ENCODE measurements at regions not wholly inside any gene's neighbourhood (a gene's known extent, or its start where the extent isn't known, plus 50 kb on each side); places are given as distances from the start of the nearest gene placed in this dataset.
"Not testable (repeated sequence)": the region's sequence is repeated elsewhere in the genome, so short reads cannot be mapped to it uniquely, and the experiment has no call there.

GRCh38 chr7:14973712-14974428, 71.3 kb upstream of the DGKB start:
- DNase-seq (ENCODE audit: insufficient read length, low spot score) = no peak
- FAIRE-seq = no peak
- no peak for TF ChIP-seq POLR2A (IDR thresholded peaks at IDR 0.05; ENCODE audit: low read depth, low read length)

DNA sequence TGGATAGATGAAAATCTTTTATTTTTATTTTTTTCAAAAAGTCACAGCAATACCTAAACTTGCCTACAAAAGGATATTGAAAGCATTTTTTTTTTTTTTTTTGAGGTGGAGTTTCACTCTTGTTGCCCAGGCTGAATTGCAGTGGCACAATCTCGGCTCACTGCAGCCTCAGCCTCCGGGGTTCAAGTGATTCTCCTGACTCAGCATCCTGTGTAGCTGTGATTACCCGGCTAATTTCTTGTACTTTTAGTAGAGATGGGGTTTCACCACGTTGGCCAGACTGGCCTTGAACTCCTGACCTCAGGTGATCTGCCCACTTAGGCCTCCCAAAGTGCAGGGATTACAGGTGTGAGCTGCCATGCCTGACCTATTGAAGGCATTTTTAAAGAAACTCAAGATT, 69.1 kb upstream of the DGKB start:
- DNase-seq (ENCODE audit: insufficient read length, low spot score) = not testable (repeated sequence)
- peak; percentile 91 for FAIRE-seq

DNA sequence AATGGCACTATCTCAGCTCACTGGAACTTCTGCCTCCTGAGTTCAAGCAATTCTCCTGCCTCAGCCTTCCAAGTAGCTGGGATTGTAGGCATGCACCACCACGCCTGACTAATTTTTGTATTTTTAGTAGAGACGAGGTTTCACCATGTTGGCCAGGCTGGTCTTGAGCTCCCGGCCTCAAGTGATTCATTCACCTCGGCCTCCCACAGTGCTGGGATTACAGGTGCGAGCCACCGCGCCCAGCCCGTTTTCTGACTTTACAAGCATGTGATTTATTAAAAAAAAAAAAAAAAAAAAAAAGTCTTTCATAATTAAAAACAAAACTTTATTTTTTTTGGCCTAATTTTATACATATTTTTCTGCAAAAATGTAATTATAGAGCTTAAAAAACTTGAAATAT, 64.8 kb upstream of the DGKB start:
- not testable (repeated sequence) for DNase-seq (ENCODE audit: insufficient read length, low spot score); FAIRE-seq

DNA sequence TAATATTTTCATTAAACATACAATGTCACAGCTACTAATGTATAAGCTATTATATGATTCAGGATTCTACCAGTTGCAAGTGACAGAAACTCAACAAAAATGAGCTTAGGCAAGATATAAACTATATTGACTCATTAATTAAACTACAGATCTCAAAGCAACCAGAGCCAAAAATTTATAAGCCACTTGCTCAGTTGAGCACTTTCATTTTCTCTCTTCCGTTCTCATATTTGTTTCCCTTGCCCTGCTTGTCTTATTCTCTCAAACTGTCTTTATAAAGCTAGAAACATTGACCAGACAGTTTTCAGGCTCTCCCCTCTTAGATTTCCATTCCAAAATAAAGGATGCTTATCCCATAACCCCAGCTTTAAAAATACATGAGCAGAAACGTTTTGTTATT, 60.2 kb upstream of the DGKB start:
- DNase-seq (ENCODE audit: insufficient read length, low spot score) (no peak), FAIRE-seq (peak; percentile 93)
- no peak for TF ChIP-seq POLR2A (IDR thresholded peaks at IDR 0.05; ENCODE audit: low read depth, low read length)

- TF ChIP-seq POLR2A (IDR thresholded peaks at IDR 0.05; ENCODE audit: low read depth, low read length) = no peak
- FAIRE-seq (no peak), DNase-seq (ENCODE audit: insufficient read length, low spot score) (no peak)
Observed at GRCh38 chr7:14960721-14961120, 58.2 kb upstream of the DGKB start.

GRCh38 chr7:14959339-14959738, 56.8 kb upstream of the DGKB start:
- no peak for TF ChIP-seq POLR2A (IDR thresholded peaks at IDR 0.05; ENCODE audit: low read depth, low read length)
- peak; percentile 48 for FAIRE-seq
- DNase-seq (ENCODE audit: insufficient read length, low spot score) = no peak

GRCh38 chr7:14954035-14954434, 51.5 kb upstream of the DGKB start:
- TF ChIP-seq POLR2A (IDR thresholded peaks at IDR 0.05; ENCODE audit: low read depth, low read length) = no peak
- FAIRE-seq (peak; percentile 84), DNase-seq (ENCODE audit: insufficient read length, low spot score) (no peak)

All from H54 (cell line).